HG02642 (cell line): ENCODE measurements at regions not wholly inside any gene's neighbourhood (a gene's known extent, or its start where the extent isn't known, plus 50 kb on each side); places are given as distances from the start of the nearest gene placed in this dataset.
"Not testable (repeated sequence)": the region's sequence is repeated elsewhere in the genome, so short reads cannot be mapped to it uniquely, and the experiment has no call there.

Source experiments
- ATAC-seq: cut with Tn5 transposase; IDR thresholded peaks from one replicate; pipeline ENCODE4 v1.9.1; 2021; ENCODE audit warnings: mild to moderate bottlenecking; ENCODE audit not compliant: unreplicated experiment, poor library complexity

DNA sequence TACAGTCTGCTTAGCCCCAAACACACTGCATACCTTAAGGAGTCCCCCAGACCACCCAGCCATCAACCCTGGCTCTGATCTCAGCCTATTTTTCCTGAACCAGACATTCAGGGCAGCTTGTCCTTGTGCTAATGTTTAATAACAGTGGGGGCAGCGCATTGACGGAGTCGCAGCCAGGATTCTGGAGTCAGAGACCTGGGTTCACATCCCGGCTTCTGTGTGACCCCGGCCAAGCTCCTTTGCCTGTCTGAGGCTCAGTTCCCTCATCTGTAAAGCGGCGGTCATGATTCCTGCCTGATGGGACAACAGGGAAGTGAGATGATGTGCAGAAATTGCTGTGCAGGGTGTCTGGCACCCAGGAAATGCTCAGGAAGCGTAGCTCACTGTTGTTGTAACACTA is 63.1 kb downstream of the MATN1 start:
- ATAC-seq = no peak

DNA sequence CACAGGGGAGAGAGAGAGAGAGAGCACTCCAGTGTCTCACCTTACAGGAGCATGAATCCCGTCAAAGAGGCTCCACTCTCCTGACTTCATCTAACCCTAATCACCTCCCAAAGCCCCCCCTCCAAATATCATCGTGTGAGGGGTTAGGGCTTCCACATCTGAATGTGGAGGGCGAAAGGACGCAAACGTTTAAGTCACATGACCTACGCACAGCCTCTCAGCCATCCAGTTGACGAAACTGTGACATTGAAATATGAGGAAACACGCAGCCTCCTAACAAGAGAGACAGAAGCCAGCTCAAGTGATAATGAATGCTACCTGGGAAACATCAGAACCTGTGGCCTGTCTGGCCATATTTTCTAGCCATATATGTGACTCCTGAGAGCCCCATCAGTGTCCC is 63.7 kb downstream of the MATN1 start:
- no peak for ATAC-seq

DNA sequence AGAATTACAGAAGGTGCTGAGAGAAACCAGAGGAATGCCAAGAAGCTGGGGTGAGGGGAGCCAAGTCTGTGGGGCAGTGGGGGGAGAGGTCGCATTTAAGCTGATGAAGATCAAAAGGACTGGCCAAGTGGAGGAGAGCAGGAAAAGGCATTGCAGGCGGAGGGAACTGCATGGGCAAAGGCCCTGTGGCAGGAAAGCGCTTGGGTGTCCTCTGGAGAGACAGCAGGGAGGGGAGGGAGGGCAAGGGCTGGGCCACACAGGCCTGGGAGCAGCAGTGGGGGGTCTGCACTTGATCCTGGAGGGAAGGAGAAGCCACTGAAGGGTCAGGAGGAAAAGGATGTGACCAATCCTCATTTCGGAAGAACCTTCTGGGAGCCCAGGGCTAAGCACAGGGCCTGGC is 65.0 kb downstream of the MATN1 start:
- not testable (repeated sequence) for ATAC-seq

DNA sequence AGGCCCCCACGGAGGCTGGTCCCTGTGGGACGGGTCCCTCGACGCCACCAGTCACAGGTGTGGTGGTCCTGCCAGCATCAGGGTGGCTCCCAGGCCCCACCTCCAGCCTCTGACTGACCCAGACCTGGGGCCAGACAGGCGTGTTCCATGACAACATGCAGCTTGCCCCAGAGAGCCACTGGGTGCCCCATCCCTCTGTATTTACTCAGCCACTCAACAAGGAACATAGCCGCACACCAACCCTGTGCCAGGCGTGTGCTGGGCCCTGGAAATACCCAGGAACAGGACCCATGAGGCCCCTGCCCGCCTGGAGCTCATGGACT is 65.4 kb downstream of the MATN1 start:
- no peak for ATAC-seq

DNA sequence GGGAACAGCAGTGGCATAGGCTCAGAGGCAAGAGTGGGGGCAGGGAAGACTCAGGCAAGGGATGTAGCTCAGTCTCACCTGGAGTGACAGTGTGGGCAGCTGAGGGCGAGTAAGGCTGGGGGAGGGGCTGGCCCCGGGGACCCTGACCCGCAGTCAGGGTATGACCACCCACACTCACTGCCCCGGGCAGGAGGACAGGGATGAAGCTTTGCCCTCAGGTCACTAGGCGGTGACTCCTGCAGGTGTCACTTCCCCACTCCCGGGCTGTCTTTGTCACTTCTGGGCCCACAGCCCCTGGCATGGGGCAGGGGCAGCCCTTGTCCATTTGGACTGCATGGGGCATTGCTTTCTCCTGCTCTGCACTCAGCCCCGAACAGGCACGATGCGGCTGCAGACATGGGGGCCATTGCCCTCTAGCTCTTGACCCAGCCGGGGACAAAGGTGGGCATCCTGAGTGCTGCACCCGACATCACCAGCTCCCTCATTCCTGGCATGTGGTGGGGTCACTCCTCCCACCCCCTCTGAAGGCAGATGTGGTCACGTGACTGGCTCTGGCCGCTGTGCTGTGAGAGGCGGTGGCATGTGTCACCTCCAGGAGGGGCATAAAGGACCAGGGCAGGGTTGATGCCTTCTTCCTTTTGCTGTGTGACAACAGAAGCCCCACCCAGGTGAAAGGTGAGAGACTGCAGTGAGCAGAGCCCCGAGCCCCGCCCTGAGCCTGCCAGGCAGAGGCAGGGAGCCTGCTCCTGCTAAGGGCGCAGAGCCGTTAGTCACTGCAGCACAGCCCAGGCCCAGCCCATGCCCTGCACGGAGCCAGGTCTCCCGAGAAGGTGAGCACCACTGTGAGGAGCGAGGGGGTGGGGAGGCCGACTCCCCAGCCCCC is 66.0 kb downstream of the MATN1 start:
- ATAC-seq = no peak

DNA sequence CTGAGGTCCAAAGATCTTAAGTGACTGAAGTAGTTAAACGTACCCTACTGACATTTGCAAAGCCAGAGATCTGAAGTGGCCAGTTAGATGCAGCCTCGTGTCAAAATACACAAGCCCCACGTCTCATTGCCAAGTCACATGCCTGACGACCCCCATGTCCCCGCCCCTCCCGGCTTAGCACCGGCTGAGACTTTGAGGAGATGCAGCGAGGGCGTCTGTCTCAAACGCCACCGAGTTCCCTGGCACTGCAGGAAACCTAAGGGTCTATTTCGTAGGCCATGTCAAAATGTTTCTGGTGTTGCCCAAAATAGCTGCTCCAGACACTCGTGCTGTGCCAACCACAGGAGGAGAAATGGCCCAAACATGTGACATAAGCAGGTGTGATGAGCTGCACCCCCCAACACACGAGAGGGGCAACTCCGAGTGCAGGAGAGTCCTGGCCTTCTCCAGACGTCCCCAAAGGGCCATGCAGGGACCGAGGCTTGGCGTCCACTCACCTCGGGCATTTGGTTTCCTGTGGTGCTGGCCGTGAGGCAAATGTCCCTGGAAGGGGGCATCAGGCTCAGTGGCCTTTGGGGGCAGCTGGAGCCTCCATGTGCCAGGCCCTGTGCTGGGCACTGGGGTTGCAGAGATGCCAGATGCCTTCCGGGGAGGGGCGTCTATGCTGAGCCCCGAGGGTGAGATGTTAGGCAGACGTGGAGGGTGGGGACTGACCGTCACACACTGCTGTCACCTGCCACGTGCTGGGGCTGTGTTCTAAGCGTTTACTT is 67.0 kb downstream of the MATN1 start:
- no peak for ATAC-seq

DNA sequence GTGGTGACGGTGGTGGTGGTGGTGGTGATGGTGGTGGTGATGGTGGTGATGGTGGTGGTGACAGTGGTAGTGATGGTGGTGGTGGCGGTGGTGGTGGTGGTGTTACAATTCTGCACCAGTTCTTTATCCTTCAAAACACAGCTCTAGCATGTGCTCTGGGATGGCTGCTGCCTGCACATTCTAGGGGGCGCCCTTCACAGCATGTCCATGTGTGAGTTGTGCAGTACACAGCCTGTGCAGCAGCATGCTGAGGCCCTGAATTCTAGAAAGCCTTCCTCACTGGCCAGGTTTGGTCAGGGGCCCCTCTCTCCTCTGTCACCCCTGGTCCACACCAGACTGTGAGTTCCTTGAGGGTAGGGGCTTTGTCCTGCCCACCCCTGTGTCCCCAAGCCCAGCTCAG is 67.7 kb downstream of the MATN1 start:
- no peak for ATAC-seq

DNA sequence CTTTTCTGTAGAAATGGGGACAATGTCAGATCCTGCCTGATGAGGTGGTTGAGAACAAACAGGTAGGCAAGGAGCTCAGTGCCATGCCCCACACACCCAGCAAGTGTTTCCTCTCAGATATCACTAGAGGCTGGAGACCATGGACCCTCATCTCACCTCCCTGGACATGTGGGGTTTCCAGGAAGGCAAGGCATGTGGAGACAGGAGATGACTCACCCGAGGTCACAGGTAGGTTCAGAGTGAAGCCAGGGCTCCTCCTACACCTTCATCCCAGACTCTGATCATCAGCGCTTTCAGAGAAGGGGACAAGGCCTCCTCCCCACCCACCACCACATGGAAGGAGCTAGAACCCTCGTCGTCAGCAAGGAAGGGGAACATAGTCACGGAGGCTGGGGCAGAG is 69.2 kb downstream of the MATN1 start:
- ATAC-seq = no peak

DNA sequence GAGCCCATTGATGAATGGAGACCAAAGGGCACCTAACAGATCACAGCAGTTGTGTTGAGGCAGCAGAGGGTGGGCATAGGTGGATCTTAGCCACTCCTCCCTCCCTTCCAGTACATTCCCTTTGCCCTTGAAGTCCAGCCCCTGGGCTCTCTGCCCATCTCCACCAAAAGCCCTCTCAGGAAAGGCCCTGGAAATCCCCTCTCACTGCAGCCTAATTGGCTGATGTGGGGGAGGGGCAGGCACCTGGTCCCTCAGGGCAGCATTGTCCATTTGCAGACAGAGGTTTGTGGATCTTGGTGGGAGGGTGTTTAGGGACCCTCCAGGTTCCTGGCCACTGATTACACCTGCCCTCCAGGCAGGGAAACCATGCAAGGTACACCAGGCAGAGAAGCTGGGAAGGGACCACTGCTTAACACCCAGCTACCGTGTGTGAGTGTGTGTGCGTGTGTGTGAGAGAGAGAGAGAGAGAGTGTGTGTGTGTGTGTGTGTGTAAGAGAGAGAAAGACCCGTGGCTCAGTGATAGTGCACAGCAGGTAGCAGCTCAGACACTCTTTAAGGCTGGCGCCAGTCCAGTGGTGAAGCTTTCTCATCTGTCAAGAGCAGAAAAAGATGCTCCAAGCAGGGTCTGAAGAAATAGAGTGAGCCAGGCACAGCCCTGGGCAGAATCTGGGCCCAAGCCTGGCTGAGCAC is 71.1 kb downstream of the MATN1 start:
- ATAC-seq = no peak

DNA sequence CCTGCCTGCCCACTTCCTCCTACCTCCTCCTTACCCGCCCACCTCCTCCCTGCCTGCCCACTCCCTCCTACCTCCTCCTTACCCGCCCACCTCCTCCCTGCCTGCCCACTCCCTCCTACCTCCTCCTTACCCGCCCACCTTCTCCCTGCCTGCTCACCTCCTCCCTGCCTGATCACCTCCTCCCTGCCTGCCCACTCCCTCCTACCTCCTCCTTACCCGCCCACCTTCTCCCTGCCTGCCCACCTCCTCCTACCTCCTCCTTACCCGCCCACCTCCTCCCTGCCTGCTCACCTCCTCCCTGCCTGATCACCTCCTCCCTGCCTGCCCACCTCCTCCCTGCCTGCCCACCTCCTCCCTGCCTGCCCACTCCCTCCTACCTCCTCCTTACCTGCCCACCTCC is 72.0 kb downstream of the MATN1 start:
- ATAC-seq = not testable (repeated sequence)

DNA sequence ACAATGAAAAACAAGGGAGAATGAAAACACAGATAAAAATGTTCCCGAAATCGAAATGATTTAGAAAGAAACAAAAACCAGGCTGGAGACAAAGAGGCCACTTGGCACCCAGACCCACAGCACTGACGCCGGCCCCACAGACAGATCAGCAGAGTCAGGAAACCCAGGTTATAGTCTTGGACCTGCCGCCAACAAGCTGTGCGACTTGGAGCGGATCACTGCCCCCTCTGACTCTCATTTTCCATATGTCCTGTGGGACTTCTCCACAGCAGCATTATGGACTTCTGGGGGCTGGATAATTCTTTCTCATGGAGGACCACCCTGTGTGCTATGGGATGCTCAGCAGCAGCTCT is 72.4 kb downstream of the MATN1 start:
- ATAC-seq = no peak

DNA sequence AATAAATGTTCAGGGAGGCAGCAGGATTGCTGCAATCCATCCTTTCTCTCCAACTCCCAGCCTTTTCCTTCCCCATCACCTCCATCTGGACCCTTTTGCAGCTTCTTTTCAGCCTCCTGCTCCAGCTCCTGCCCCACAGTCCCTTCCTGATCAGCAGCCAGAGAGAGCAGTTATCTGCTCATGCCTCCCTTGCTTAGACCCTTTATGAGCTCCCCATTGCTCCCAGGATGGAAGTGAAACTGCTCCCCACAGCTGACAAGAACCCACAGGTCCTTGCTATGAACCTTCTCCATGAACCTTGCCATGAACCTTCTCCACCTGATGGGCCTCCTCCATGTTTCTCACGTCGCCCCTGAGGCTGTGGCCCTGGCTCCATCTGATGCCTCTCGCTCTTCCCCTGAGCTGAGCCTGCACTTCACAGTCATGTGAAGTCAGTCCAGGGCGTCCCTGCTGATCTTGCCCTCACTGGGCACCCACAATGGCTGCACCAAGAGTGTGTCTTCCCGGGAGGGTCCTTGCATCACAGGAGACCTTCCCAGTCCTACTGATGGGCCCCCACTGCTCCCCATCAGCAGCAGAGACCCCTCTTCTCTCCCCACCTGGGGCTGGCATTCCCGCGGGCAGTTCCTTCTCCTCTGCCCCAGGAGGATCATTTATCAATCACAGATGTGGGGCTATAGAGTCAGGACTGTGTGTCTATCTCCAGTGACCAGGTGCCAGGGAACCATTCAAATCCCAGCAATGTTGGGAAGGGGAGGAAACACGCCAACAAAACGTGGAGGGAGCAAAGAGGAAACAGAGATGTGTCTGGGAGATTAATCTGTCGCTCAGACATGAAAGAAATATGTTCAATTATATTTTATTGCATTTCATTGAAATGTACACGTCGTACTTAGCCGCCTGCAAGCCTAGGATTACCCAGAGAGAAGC is 73.1 kb downstream of the MATN1 start:
- no peak for ATAC-seq

DNA sequence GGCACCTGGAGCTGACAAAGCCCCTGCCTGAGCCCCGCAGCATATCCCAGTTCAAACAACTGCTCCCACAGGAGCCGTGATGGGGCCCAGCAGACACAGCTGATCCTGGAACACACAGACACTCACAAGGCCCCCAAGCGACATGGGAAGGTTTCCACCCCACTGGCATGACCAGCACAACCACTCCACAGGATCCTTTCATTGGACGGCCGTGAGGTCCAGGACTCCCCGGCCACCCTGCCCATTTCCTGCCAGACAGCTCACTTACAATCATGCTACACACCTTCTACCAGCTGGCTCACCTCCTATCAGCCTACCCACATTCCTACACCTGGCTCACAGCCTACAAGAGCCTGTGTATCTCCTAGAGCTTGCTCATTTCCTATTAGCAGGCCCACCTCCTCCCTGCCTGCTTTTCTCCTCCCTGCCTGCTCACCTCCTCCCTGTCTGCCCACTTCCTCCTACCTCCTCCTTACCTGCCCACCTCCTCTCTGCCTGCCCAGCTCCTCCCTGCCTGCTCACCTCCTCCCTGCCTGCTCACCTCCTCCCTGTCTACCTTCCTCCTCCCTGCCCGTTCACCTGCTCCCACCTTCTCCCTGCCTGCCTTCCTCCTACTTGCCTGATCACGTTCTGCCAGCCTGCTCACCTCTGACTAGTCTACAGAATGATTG is 73.9 kb downstream of the MATN1 start:
- ATAC-seq = no peak

DNA sequence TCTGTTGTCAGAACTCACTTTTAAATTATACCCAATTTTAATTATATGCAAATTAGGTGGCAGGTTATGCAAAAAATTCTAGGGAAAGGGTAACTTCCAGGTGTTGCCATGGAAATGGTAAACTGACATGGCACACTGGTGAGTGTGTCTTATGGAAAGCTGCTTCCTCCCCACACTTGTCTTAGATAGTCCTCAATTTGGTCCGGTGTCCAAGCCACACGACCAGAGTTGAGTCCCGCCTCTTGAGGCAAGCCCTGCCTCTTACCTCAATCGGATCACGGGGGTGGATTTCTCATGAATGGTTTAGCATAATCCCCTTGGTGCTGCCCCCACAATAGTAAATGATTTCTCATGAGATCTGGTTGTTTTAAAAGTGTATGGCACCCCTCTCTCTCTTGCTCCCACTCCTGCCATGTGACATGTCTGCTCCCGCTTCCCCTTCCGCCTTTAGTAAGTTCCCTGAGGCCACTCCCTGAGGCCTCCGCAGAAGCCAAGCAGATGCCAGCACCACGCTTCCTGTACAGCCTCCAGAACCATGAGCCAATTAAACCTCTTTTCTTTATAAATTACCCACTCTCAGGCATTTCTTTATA is 74.9 kb downstream of the MATN1 start:
- no peak for ATAC-seq

DNA sequence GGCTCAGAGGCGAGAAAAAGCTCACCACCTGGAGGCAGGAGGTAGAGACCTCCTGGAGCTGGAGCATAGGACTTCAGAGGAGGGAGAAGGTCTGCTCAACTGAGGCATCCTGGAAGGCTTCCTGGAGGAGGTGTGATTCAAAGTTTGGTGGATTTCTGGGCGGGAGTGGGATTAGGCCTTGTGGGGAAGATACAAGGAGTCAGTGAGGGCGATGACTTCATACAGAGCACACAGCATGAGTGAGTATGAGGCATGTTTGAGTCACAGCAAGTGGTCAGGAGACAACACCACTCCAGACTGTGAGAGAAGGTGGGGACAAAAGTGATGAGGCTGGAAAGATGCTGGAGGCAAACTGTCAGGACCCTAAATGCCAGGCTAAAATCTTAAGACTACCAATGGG is 77.6 kb downstream of the MATN1 start:
- ATAC-seq = no peak

DNA sequence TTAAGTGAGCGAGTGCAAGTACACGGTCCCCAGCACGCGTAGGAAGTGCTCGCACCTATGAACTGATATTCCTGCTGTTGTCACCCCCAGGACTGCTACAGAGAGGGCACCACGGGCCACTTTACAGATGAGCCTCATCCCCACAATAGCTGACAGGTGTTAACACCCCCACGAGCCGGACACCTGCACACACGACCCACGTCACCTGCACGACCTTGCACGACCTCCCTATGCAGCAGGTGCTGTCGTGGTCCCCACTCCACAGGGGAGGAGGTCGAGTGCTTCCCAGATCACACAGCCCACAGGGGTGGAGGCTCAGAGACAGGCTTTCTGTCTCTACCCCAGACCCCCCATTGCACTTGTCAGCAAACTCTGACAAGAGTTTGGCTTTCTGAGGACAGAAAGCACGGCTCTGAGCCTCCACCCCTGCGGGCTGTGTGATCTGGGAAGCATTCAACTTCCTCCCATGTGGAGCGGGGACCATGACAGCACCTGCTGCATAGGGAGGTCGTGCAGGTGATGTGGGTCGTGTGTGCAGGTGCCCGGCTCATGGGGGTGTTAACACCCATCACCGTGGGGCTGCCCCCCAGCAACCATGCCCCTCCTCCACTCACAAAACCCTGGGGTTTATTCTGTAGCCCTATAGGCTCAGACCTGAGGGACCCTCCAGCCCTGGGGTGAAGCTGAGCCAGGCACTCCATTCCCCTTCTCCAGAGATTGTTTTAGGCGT is 80.8 kb downstream of the MATN1 start:
- no peak for ATAC-seq

DNA sequence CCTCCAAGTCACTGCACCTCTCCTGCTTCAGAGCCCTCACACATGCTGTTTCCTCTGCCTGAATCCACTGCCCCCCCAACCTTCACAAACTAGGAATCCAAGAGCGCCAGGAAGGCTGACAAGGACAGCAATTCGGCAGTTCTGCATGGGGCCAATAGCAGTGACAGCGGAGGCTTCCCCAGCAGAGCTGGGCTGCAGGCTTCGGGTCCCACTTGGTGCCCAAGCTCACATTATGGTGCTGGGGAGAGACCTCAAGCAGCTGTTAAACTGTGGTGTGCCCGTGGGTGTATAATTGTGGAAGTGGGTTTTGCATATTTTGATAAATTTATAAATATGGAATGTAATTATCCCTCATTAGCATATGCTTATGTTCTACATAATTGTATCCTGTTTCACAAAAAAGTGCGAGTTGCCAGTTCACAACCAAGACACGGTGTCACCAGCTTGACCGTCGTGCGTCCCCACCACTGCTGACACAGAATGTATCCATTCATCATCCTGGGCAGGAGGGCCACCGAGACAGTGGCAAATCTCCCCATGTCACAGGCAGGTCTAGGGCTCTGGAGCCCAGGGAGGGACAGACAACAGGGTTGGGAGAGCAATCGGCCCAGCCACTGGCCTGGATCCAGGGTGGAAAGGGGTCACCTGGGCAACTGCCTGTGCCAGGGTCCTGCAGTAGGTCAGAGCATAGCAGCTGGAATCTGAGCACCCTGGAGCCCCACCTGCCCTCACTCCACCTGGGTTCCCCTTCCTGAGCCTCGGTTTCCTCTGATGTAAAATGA is 81.6 kb downstream of the MATN1 start:
- no peak for ATAC-seq

DNA sequence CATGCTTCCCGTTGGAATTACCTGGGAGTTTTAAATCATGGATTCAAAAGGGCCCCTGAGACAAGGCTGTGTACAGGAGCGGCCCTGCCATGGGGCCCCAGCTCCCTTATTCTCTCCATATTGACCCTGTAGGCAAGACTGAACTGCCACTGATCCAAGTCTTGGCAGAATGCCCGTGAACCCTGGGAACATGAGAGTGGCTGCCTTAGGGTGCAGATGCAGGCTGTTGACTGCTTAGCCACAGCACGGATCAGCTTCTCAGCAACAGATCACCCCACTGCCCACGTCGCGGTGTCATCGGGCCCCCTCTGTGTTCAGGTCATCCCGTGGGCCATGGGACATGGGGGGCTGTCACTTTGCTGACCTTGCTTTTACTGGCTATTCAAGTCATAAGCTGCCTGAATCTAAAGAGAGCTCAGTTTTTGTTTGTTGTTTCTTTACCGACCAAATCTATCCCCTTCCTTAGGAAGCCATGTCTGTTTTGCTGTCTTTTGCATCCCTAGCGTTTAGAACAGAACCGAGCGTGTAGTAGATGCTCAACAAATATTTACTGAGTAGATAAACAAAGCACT is 83.4 kb downstream of the MATN1 start:
- ATAC-seq = no peak
